ENCODE measurements at regions not wholly inside any gene's neighbourhood (a gene's known extent, or its start where the extent isn't known, plus 50 kb on each side); places are given as distances from the start of the nearest gene placed in this dataset.

DNA sequence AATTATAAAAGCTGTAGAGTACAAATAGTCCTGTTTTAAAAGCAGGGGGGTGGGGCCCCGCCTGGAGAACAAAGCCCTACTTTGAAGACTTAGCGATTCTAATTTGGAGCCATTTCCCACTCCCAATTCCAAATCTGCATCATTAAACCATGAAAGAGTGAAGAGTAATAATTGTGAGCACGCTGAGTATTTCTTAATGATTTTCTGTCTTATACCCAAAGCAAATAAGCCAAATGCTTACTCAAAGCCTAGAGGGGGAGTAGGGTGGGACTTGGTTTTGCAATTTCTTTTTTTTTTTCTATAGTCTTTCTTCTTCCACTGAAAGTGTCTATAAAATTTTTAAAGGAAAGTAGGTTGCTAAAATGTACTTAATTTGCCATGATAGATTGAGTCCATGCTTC, 470.1 kb downstream of the TOX3 start:
- TF ChIP-seq, protein P1, sequence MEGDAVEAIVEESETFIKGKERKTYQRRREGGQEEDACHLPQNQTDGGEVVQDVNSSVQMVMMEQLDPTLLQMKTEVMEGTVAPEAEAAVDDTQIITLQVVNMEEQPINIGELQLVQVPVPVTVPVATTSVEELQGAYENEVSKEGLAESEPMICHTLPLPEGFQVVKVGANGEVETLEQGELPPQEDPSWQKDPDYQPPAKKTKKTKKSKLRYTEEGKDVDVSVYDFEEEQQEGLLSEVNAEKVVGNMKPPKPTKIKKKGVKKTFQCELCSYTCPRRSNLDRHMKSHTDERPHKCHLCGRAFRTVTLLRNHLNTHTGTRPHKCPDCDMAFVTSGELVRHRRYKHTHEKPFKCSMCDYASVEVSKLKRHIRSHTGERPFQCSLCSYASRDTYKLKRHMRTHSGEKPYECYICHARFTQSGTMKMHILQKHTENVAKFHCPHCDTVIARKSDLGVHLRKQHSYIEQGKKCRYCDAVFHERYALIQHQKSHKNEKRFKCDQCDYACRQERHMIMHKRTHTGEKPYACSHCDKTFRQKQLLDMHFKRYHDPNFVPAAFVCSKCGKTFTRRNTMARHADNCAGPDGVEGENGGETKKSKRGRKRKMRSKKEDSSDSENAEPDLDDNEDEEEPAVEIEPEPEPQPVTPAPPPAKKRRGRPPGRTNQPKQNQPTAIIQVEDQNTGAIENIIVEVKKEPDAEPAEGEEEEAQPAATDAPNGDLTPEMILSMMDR (IDR thresholded peaks at IDR 0.05; ENCODE audit: low read depth, low read length), result no peak
- no peak for TF ChIP-seq EZH2phosphoT487 (IDR thresholded peaks at IDR 0.05; ENCODE audit: low read depth)
